ENCODE measurements at regions not wholly inside any gene's neighbourhood (a gene's known extent, or its start where the extent isn't known, plus 50 kb on each side); places are given as distances from the start of the nearest gene placed in this dataset.

GRCh38 chr5:145536133-145536532 lies 299.0 kb downstream of the PRELID2 start:
- TF ChIP-seq CTCF (IDR thresholded peaks at IDR 0.05; ENCODE audit: borderline replicate concordance, extremely low read depth, low read length, poor library complexity, severe bottlenecking) (no peak), EZH2 (IDR thresholded peaks at IDR 0.05; ENCODE audit: borderline replicate concordance, low read depth, low read length, severe bottlenecking) (no peak)
